ENCODE measurements at regions not wholly inside any gene's neighbourhood (a gene's known extent, or its start where the extent isn't known, plus 50 kb on each side); places are given as distances from the start of the nearest gene placed in this dataset.
"Not testable (repeated sequence)": the region's sequence is repeated elsewhere in the genome, so short reads cannot be mapped to it uniquely, and the experiment has no call there.

GRCh38 chr3:16067837-16068471 lies 106.5 kb upstream of the GALNT15 start:
- no peak for ATAC-seq (ENCODE audit: low read depth)
- DNase-seq (ENCODE audit: low spot score in 2 of 2): no peak

DNA sequence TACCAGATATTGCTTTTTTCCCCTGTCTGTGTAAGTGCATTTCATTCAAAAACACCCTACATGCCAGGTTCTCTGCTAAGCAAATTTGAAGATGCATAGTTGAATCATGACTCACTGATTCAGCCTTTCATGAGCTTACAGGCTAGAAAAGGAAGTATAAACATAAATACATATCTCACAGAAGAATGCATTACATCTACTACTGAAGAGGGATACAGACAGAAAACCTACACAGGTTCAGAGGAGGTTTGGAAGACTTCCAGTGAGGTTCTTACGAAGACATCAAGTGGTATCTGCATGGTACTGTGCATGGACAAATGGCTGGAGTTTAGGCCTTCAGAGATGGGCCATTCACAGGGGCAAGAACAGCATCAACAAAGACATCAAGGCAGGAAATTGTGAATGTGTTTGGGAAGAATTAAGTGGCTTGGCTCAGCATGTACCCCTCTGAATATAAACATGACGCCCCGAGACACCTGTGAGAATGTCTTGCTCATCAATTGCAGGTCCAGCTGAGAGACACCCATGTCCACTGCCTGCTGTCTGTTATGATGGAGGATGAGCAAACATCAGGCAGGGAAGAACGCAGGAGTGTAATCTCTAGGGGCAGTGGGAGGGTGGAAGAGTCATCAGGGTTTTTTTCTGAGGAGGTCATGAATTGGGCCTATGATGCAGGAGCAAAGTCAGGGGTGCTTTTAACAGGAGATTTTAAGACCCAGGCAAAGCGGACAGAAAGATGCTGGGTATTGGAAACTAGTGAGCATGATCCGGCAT lies 105.1 kb upstream of the GALNT15 start:
- Mint-ChIP-seq H3K36me3 (peaks cover 3% of the 10 kb centered on the region), H3K27ac (no peak overlapping the region), H3K9me3 (peaks cover 3% of the 10 kb centered on the region), H3K4me3 (no peak overlapping the region), H3K4me1 (no peaks in the 10 kb centered on the region), H3K27me3 (no peaks in the 10 kb centered on the region)
- ATAC-seq (ENCODE audit: low read depth) (no peak), DNase-seq (ENCODE audit: low spot score in 2 of 2) (no peak)

More at GRCh38 chr3:16067837-16068471, 106.5 kb upstream of the GALNT15 start:
- peaks cover under 1% of the 10 kb centered on the region for H3K27me3 Mint-ChIP-seq
- H3K4me3 Mint-ChIP-seq: no peak overlapping the region
- H3K36me3 Mint-ChIP-seq: peaks cover 3% of the 10 kb centered on the region
- H3K27ac Mint-ChIP-seq: no peak overlapping the region
- peaks cover 3% of the 10 kb centered on the region for H3K9me3 Mint-ChIP-seq
- H3K4me1 Mint-ChIP-seq: no peaks in the 10 kb centered on the region

- no peak overlapping the region for H3K4me3 Mint-ChIP-seq
- H3K36me3 Mint-ChIP-seq: peaks cover 3% of the 10 kb centered on the region
- H3K27me3 Mint-ChIP-seq: no peaks in the 10 kb centered on the region
Observed at GRCh38 chr3:16070707-16071106, 103.8 kb upstream of the GALNT15 start.

GRCh38 chr3:16071206-16071605 lies 103.3 kb upstream of the GALNT15 start:
- no peak overlapping the region for H3K27ac Mint-ChIP-seq
- peaks cover 3% of the 10 kb centered on the region for H3K9me3 Mint-ChIP-seq
- no peak for ATAC-seq (ENCODE audit: low read depth)
- no peaks in the 10 kb centered on the region for H3K4me1 Mint-ChIP-seq
- peaks cover 3% of the 10 kb centered on the region for H3K36me3 Mint-ChIP-seq
- DNase-seq (ENCODE audit: low spot score in 2 of 2): no peak
- H3K4me3 Mint-ChIP-seq: no peak overlapping the region
- H3K27me3 Mint-ChIP-seq: no peaks in the 10 kb centered on the region

More at GRCh38 chr3:16070707-16071106, 103.8 kb upstream of the GALNT15 start:
- DNase-seq (ENCODE audit: low spot score in 2 of 2): no peak
- Mint-ChIP-seq H3K27ac (no peak overlapping the region), H3K4me1 (no peaks in the 10 kb centered on the region), H3K9me3 (peaks cover 3% of the 10 kb centered on the region)
- ATAC-seq (ENCODE audit: low read depth): no peak

GRCh38 chr3:16072420-16073110 lies 101.9 kb upstream of the GALNT15 start:
- ATAC-seq (ENCODE audit: low read depth) (no peak), DNase-seq (ENCODE audit: low spot score in 2 of 2) (no peak)
- no peak overlapping the region for H3K4me3 Mint-ChIP-seq
- H3K4me1 Mint-ChIP-seq: no peaks in the 10 kb centered on the region
- peaks cover 3% of the 10 kb centered on the region for H3K36me3 Mint-ChIP-seq
- H3K27me3 Mint-ChIP-seq: no peaks in the 10 kb centered on the region
- no peak overlapping the region for H3K27ac Mint-ChIP-seq
- peaks cover 3% of the 10 kb centered on the region for H3K9me3 Mint-ChIP-seq

- no peak overlapping the region for H3K27ac Mint-ChIP-seq
- peaks cover 5% of the 10 kb centered on the region for H3K9me3 Mint-ChIP-seq
- H3K36me3 Mint-ChIP-seq: peaks cover 3% of the 10 kb centered on the region
- no peaks in the 10 kb centered on the region for H3K27me3 Mint-ChIP-seq
- no peak overlapping the region for H3K4me3 Mint-ChIP-seq
- DNase-seq (ENCODE audit: low spot score in 2 of 2): no peak
- ATAC-seq (ENCODE audit: low read depth): no peak
- H3K4me1 Mint-ChIP-seq: no peaks in the 10 kb centered on the region
Observed at GRCh38 chr3:16073203-16073602, 101.3 kb upstream of the GALNT15 start.

DNA sequence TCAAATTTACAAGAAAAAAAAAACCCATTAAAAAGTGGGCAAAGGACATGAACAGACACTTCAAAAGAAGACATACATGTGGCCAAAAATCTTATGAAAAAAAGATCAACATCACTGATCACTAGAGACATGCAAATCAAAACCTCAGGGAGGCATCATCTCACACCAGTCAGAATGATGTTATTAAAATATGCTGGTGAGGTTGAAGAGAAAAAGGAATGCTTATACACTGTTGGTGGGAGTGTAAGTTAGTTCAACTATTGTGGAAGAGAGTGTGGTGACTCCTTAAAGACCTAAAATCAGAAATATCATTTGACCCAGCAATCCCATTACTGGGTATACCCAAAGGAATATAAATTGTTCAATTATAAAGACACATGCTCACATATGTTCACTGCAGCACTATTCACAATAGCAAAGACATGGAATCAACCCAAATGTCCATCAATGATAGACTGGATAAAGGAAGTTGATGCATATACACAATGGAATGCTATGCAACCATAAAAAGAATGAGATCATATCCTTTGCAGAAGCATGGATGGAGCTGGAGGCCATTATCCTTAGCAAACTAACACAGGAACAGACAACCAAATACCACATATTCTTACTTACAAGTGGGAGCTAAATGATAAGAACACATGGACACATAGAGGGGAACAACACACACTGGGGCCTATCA lies 100.3 kb upstream of the GALNT15 start:
- H3K4me3 Mint-ChIP-seq; DNase-seq (ENCODE audit: low spot score in 2 of 2); H3K4me1 Mint-ChIP-seq; H3K36me3 Mint-ChIP-seq; ATAC-seq (ENCODE audit: low read depth); H3K27me3 Mint-ChIP-seq; H3K27ac Mint-ChIP-seq; H3K9me3 Mint-ChIP-seq: not testable (repeated sequence)

GRCh38 chr3:16075647-16076046 lies 98.8 kb upstream of the GALNT15 start:
- H3K9me3 Mint-ChIP-seq: peaks cover 7% of the 10 kb centered on the region
- no peak overlapping the region for H3K27ac Mint-ChIP-seq
- no peaks in the 10 kb centered on the region for H3K4me1 Mint-ChIP-seq
- peaks cover 3% of the 10 kb centered on the region for H3K36me3 Mint-ChIP-seq
- ATAC-seq (ENCODE audit: low read depth) (no peak), DNase-seq (ENCODE audit: low spot score in 2 of 2) (no peak)
- no peak overlapping the region for H3K4me3 Mint-ChIP-seq
- H3K27me3 Mint-ChIP-seq: no peaks in the 10 kb centered on the region

DNA sequence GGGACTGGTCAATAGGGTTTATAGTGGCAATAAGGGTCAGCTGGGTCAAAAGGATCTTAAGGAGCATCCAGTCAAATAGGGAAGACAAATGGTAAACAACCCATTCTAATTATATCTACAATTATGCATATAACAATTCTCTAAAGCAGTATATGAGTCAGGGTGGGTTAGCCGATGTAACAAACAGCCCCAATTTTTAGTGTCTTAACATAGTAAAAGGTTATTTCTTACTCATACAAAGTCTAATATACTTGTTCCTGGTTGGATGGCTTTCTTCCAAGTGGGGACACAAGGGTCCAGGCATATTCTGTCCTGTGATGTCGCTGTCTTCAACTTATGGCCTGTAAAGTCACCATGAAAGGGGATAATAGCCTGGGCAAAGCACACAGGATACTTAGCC lies 97.9 kb upstream of the GALNT15 start:
- Mint-ChIP-seq H3K36me3 (peaks cover 6% of the 10 kb centered on the region), H3K4me1 (no peaks in the 10 kb centered on the region), H3K4me3 (no peak overlapping the region), H3K9me3 (peaks cover 11% of the 10 kb centered on the region), H3K27ac (no peak overlapping the region), H3K27me3 (no peaks in the 10 kb centered on the region)
- DNase-seq (ENCODE audit: low spot score in 2 of 2) (no peak), ATAC-seq (ENCODE audit: low read depth) (no peak)

DNA sequence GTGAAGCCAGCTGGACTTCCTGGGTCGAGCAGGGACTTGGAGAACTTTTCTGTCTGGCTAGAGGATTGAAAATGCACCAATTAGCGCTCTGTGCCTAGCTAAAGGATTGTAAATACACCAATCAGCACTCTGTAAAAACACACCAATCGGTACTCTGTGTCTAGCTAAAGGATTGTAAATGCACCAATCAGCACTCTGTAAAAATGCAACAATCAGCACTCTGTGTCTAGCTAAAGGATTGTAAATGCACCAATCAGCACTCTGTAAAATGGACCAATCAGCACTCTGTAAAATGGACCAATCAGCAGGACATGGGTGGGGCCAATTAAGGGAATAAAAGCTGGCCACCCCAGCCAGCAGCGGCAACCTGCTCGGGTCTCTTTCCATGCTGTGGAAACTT lies 97.3 kb upstream of the GALNT15 start:
- H3K27ac Mint-ChIP-seq; H3K9me3 Mint-ChIP-seq; H3K4me1 Mint-ChIP-seq; H3K4me3 Mint-ChIP-seq; H3K36me3 Mint-ChIP-seq; H3K27me3 Mint-ChIP-seq; ATAC-seq (ENCODE audit: low read depth); DNase-seq (ENCODE audit: low spot score in 2 of 2): not testable (repeated sequence)

GRCh38 chr3:16077681-16078080 lies 96.8 kb upstream of the GALNT15 start:
- peaks cover 11% of the 10 kb centered on the region for H3K9me3 Mint-ChIP-seq
- not testable (repeated sequence) for H3K36me3 Mint-ChIP-seq; H3K4me3 Mint-ChIP-seq; H3K27me3 Mint-ChIP-seq; H3K4me1 Mint-ChIP-seq; ATAC-seq (ENCODE audit: low read depth); H3K27ac Mint-ChIP-seq; DNase-seq (ENCODE audit: low spot score in 2 of 2)

- no peak for DNase-seq (ENCODE audit: low spot score in 2 of 2)
- Mint-ChIP-seq H3K27me3 (peaks cover 2% of the 10 kb centered on the region), H3K9me3 (peaks cover 16% of the 10 kb centered on the region), H3K4me3 (no peak overlapping the region), H3K27ac (no peak overlapping the region), H3K4me1 (no peaks in the 10 kb centered on the region), H3K36me3 (peaks cover 8% of the 10 kb centered on the region)
- no peak for ATAC-seq (ENCODE audit: low read depth)
Observed at GRCh38 chr3:16079519-16079918, 95.0 kb upstream of the GALNT15 start.

- ATAC-seq (ENCODE audit: low read depth) (no peak), DNase-seq (ENCODE audit: low spot score in 2 of 2) (no peak)
- Mint-ChIP-seq H3K27me3 (peaks cover 6% of the 10 kb centered on the region), H3K9me3 (peaks cover 18% of the 10 kb centered on the region), H3K4me1 (no peaks in the 10 kb centered on the region), H3K36me3 (peaks cover 11% of the 10 kb centered on the region), H3K4me3 (no peak overlapping the region), H3K27ac (no peak overlapping the region)
Observed at GRCh38 chr3:16081661-16082060, 92.8 kb upstream of the GALNT15 start.

- Mint-ChIP-seq H3K9me3 (peaks cover 16% of the 10 kb centered on the region), H3K4me1 (no peaks in the 10 kb centered on the region), H3K27me3 (peaks cover 6% of the 10 kb centered on the region), H3K36me3 (peaks cover 11% of the 10 kb centered on the region), H3K4me3 (no peak overlapping the region), H3K27ac (no peak overlapping the region)
- ATAC-seq (ENCODE audit: low read depth): no peak
- no peak for DNase-seq (ENCODE audit: low spot score in 2 of 2)
Observed at GRCh38 chr3:16084887-16085286, 89.6 kb upstream of the GALNT15 start.

Measured in memory B cell (primary cell).